HG02938 (cell line): ENCODE measurements at regions not wholly inside any gene's neighbourhood (a gene's known extent, or its start where the extent isn't known, plus 50 kb on each side); places are given as distances from the start of the nearest gene placed in this dataset.

ENCODE experiments used
- ATAC-seq: cut with Tn5 transposase; IDR thresholded peaks from one replicate; pipeline ENCODE4 v1.9.1; 2021; ENCODE audit warnings: mild to moderate bottlenecking, moderate library complexity; ENCODE audit not compliant: unreplicated experiment

DNA sequence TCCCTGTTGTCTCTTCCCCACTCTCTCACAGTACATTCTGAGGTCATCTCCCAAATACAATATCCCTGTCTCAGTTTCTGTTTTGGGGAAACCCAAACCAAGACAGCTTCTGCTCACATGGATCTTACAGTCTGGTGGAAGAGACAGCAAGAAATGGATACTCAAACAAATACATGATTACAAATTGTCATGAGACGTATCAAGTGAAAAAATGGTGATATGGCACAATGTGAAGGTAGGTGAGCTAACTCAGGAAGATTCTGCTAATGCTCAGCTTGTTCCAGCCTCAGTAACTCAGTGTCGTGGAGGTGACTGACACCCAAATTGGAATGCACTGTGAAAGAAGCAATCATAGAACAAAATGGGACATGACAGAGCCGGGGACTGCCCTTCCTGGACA lies 68.3 kb downstream of the CHST1 start:
- ATAC-seq = no peak

DNA sequence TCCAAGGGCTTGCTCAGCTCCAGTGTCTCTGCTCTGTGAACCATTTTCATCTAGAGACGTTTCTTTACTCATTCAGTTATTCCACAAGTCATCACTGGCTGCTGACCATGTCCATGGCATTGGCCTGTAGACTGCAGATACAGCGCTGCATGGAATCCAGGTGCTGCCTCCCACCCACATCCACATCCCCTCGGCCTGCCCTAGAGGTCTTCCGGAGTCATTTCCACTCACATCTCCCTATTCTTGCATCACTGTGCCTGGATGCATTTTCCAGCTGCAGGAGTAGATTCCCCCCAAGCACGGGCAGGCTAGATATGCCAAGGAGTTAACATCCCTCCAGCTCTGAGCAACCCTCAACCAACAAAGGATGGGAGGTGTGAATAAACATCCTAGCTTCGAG lies 68.9 kb downstream of the CHST1 start:
- no peak for ATAC-seq

DNA sequence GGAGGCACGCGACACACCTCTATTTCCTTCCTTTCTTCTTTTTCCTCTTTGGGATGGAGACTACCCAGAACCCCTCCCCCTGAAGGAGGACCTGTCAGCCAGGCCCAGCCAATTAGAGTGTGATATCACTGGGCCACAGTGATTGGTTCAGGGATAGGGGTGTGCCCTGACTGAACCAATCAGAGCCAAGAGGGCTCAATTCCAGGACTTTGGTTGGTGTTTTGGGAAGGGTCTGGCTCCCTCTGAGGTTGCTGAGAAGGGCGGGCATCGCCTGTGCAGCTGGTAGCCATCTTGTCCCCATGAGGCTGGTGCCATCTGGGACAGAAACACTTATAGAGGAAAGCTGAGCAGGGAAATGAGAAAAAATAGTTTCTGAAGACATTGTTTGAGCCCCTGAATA lies 71.4 kb downstream of the CHST1 start:
- ATAC-seq = no peak

DNA sequence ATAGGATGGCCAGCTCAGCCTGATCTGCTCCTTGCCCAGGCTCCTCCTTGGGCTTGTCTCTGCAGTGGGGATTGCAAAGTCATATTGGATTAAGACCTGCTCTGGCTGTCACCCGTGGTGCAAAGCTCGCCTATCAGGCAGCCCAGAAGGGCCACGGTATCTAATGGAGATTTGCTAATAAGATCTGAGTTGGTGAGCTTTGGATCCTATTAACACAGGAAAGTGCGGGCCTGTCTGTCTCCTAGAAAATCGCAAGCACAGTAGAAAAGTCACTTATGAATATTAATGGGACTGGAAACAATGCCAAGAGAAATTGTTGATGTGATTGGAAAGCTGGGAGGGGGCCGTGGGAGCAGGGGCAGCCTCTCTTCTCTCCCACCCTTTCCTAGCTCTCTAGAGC lies 72.8 kb downstream of the CHST1 start:
- no peak for ATAC-seq

DNA sequence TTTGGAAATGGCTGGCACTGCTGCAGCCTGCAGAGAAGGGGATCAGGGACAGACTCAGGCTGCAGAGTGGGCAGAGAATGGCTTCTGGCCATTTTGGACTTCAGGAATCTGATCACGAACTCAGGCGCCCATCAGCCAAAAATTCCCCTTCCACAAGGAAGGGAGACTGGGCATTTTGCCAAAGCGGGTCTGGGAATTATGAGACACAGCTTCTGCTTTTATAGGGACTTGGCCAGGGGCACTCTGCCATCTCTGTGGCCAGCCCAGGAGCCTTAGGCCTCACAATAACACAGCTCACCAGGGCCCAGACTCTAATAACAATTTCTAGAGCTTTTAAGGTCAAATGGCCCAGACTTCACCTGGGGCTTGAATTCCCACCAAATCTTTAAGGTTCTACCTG lies 74.7 kb downstream of the CHST1 start:
- ATAC-seq = no peak

DNA sequence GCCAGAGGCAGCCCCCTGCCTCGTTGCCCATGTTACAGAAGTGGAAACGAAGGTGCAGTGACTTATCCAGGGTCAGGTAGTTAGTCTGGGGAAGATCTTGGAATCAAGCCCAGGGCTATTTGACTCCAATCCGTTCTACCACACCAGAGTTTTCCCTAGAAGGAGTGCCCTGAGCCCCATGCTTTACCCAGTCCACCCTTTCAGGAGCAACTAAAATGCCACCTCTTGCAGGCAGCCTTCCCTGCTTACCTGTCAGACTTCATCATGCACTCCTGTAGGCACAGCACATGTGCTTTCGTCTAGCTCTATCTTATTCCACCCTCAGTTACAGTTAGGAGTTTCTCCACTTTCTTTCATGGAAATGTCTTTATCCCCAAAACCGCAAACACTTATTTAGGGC lies 80.2 kb downstream of the CHST1 start:
- no peak for ATAC-seq

DNA sequence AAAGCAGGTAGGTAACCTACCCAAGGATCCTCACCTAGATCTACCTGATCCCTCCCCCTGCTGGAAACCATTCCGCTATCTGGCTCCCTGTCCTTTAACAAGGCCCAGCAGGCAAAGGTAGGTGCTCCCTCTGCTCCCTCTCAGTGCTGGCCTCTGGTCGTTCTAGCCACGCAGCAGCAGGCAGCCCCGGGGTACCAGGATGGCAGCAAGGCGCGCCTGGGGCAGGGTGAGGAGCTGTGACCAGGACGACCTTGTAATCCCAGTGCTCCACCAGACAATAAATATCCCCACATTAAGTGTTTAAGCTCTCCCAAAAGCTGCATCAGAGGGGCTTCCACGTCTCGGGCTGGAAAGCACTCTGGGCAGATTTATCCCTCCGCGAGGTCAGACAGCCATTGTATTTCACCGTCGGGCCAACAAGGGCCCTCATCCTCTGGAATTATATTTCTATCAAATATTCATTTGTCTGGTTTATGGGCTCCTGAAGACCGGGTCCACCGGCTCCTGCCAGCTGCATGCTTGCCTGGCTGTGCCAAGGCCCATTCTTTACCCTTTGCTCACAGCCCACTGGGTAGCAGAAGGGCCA lies 81.3 kb downstream of the CHST1 start:
- ATAC-seq = no peak

DNA sequence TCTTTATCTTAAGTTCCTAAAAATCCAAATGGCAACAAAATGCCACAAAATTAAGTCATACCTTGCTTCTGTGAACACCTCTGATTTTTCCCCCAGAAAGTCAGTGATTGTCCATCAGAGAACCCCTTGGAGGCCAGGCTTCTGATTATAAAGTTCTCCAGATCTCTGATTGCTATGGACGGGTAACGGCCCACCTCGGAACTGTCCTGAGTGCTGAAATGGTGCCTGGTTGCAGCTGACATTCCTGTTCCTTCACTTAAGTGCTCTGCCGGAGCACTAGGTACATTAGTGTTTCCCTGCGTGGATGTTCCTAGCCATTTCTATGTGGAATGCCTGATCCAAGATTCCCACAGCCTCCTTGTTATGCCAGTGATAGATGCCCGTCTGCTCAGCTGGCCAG lies 85.0 kb downstream of the CHST1 start:
- ATAC-seq = no peak

DNA sequence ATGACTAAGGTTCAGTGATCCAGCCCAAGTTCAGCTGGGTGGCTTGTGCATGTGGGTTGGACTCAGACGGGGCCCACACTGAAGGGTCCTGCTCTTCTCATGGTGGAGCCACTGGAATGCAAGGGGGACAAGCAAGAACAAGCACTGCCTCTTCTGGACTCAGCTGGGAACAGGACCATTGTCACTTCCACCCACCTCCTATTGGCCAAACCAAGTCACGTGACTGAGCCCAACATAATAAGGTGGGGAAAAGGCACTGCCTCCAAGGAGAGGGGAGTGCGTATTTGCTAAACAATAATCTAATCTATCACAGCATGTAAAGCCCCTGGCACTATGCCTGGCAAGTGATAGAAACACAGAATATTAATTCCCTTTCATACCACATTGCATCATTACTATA lies 87.1 kb downstream of the CHST1 start:
- ATAC-seq = no peak

DNA sequence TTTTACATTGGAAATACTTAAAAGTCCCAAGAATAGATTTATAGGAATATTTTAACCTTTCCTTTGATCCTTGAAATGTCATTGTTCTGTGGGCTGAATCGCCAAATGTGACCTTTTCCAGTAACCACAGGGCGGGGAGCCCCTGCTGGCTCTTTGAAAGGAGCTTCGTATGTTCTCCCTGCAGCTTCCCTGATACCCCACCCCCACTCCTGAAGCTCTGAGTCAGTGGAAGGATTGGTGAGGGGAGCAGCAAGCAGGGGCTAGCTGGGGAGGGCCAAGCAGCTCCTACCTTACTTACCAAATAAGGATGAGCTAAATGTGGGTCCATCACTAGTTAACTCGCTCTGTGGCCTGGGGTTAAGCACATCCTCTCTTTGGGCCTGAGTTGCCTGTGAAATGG lies 87.7 kb downstream of the CHST1 start:
- ATAC-seq = no peak

DNA sequence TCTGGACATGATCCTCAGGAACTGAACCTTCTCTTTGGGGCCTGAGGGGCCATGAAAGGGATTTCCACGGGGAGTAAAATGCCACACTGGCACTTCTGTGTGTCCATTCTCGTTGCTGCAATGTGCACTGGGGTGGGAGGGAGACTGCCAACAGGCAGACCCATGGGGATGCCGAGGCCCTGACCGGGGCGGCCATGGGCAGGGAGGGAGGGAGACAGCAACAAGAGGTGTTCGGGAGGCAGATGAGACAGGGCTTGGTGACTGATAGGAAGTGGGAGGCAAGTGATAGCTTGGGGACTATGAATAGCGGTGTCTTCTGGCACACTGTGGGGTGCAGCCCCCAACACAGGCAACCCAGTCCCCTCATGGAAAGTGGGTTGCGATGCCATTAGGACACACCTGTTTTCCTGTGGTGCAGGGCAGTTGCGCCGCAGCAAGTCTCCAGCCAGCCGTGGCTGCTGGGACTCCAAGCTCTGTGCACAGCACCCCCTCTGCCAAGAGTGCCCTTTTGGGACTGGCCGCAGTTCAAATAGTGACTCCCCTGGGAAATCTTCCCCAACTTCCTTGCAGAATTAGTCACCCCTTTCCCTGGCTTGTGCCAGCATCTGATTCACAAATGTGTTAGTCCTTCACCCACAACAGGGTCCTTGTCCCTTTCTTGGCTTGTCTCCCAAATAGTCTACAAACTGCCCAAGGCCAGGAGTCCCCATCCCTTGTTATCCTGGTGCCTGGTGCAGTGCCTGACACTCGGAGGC lies 88.8 kb downstream of the CHST1 start:
- ATAC-seq = no peak

DNA sequence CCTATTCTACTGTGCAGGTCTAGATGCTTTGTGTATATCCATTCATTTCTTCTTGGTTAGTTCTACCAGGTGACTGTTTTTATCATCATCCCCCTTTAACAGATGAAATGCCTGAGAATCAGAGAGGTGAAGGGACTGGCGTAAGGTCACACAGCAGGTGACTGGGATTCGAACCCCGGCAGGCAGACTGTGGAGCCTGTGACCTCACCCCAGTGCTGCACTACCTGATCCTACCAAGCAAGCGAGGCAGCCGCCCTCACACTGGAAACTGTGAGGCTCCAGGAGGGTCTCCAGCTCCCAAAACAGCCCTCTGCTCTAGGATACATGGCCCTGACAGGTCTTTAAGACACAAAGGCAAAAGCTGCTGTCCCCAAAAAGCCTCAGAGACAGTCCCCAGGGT lies 91.7 kb downstream of the CHST1 start:
- no peak for ATAC-seq

DNA sequence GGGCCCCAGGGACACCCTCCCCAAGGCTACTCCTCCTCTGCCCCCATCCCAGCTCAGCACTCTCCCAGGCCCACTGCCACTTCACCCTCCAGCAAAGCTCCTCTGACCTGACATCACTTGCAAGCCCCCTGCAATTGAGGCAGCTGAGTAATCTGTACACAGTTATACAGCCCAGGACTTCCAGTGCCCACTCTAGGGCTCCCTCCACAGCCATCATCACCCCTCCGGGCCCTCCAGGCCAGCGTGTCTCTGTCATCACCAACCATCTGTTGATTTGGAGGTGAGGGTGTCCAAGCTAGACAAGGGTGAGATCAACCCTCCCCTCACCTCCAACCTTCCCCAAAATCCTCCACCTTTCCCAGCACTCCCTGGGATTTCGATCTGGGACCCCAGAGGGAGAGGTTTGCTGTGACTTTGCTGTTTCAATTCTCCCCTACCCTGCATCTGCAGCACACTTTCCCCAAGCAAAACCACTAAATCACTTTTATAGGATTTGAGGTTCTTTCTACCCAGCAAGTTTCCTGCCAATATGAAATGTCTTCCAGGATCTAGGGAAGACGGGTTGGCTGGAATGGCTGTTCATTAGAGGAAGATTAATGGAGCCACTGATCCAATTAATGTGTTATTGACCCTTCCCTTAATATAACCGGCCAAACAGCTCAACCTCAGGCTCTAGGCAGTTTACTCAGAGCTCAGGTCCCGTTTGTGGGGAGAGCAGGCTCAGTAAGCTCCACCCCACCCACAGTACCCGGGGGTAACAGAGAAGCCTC lies 92.9 kb downstream of the CHST1 start:
- no peak for ATAC-seq

DNA sequence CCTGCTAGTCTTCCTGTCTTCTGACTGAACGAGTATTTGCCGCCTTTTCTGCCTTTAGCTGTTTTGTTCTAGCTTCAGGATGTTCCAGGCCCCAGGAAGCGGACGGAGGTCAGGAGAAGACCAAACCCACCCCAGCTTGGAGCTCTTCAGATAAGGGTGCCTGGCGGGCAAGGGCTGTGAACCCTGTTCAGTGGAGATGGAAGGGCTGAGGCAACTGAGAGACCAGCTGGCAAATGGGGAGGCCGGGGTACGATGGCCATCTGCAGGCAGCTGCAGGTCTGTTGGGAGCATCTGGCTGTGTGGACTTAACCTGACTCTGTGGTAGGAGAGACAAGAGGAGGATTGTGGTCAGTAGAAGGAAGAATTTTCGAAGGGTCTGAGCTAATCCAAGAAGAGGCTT lies 95.6 kb downstream of the CHST1 start:
- ATAC-seq = no peak

DNA sequence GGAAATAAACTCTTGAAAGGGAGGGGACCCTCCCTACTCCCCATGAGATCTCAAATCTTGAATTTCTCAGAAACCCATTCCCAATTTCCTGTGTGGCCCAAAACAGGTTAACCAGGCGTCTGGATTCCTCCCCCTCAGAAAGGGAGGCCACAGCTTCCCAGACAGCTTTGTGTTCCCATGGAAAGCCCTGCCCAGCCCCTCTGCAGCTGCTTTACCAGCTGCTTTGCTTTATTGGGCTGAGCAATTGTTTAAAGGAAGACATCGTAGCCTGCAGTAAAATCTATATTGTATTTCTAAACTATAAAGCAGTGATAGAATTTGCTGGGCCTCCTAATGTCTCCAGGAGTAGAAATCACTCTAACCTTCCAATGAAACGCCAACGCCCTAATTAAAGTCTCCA lies 97.4 kb downstream of the CHST1 start:
- ATAC-seq = no peak

DNA sequence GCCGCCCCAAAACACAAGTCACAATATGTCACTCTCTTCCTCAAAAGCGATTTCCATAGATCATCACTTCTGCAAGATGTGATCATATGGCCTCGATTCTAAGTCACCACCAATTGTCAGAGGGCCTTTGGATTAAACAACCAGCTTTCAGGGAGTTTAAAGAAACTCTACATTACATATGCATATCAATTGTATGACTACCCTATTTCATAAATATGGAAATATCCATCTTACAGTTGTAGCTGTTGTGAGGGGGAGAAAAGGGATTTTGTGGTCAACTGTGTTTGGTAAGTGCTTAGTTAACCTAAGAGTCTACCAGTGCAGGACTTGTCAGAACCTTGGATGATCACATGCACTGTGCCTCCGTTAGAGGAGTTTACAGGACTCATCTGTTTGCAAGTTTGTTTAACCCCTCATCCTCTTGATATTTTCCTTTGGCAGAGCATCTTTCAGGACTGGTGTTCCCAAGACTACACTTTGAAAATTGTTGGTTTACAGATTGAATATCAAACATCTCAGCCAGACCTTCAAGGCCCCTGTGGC lies 99.9 kb downstream of the CHST1 start:
- ATAC-seq = no peak

DNA sequence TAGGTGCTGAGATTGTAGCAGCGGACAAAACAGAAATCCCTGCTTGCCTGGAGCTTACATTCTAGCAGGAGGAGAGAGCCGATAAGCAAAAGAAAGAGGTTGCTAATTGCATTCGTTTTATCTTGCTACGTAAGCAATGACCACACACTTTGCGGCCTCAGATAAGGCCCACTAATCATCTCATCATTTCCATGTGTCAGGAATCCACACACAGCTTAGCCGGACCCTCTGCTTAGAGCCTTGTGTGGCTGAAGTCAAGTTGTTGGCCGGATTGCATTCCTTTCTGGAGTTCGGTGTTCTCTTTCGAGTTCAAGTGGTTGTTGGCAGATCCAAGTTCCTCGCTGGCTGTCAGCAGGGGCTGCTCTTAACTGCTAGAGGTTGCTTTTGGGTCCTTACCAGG lies 101.6 kb downstream of the CHST1 start:
- no peak for ATAC-seq

DNA sequence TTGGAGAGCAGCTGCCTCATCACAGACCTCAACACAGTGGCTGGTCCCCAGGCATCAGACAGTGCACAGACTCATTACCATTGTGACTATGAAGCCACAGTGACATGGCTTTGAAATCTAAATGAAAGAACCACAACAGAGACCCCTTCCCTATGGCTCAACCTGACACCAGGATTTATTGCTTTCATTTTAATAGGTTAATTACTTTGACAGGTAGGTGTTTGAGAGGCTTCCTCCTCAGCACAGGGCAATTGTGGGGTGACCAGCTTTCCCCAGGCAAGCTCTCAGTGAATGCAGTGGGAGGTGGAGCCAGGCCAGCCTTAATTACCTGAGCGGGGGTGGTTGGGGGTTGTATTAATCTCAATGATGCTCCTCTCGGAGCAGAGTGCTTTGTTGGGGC lies 102.3 kb downstream of the CHST1 start:
- ATAC-seq = no peak

DNA sequence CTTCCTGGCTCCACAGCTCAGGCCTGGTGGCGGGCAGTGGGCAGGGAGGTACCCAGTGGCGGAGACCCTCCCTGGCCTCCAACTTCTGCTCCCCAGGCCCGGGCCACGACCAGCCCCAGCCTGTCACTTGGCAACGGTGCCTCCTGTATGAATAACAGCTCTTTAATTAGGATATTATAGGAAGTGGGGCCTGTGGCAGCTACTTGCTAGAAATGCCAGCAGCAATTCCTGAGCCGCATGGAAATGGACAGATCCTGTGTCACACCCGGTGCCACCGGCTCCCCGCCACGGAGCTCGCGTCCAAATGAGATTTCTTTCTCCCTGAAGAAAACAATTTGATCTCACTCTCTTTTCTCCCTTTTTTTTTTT lies 104.5 kb downstream of the CHST1 start:
- ATAC-seq = no peak

DNA sequence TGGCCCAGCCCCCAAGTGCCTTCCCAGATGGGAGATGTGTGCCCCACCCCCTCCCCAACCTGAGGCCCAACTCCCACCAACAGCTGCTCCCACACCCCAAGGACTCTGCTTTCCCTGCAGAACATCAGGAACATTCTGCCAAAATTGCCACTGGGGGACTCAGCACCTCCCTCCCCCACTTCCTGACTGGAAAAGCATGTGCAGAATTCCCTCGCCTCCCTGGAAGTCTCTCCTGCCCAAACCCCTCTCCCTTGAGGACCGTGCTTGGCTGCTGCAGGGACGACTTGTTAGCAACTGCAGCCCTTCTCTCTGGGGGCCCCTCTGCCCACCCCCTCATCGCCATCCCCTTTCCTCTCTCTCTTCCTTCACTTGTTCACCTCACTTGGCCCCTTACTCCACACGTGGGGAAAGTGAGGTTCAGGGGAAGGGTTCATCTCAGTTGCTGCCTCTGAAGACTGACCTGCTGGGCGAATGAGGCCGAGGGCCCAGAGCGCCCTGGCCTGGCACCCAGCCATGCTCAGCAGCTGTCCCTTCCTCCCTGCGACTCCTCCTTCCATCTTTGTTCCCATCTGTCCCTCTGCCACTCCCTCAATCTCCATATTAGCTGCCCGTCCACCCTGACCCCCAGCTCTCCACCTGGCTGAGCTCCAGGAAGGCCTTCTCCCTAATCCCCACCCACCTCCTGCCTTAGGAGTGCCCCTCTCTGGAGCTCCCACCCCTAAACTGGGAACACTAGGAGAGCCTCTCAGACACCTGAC lies 105.1 kb downstream of the CHST1 start:
- no peak for ATAC-seq
